GM12892 (cell line): ENCODE measurements at regions not wholly inside any gene's neighbourhood (a gene's known extent, or its start where the extent isn't known, plus 50 kb on each side); places are given as distances from the start of the nearest gene placed in this dataset.

Source experiments
- POLR2A ChIP-seq: IDR thresholded peaks from 2 replicates; pipeline ENCODE4 v1.6.1; 2011; ENCODE audit warnings: low read depth, low read length, control low read depth
- POLR2AphosphoS5 ChIP-seq: IDR thresholded peaks from 2 replicates; pipeline ENCODE4 v1.6.1; 2011; ENCODE audit warnings: low read depth, low read length, control low read depth

- TF ChIP-seq POLR2A (no peak), POLR2AphosphoS5 (no peak)
These were observed 115.5 kb downstream of the PPIAL4G start for GRCh38 chr1:148367596-148367995.
